Astrocyte (in vitro differentiated cells and primary cell): ENCODE measurements at regions not wholly inside any gene's neighbourhood (a gene's known extent, or its start where the extent isn't known, plus 50 kb on each side); places are given as distances from the start of the nearest gene placed in this dataset.

Experiments used
- DNase-seq: peaks from one replicate; pipeline ENCODE4 v3.0.0-alpha.2; 2010; ENCODE audit warnings: low read depth
- FAIRE-seq: peaks from 2 replicates; lab custom pipeline; 2011; peaks lifted over from hg19 to GRCh38; lab: Jason Lieb, UNC
- H2AFZ ChIP-seq: 2 replicates; pipeline ENCODE4 v1.6.0; 2012; ENCODE audit warnings: low read depth, low read length, inconsistent platforms
- H3K27ac ChIP-seq: 2 replicates; pipeline ENCODE4 v1.5.1; 2011; ENCODE audit warnings: low read depth, low read length, inconsistent platforms
- H3K27me3 ChIP-seq: 2 replicates; pipeline ENCODE4 v1.6.0; 2011; ENCODE audit warnings: low read length, inconsistent platforms; ENCODE audit not compliant: insufficient read depth
- H3K36me3 ChIP-seq: 2 replicates; pipeline ENCODE4 v1.5.1; 2011; ENCODE audit warnings: low read length, inconsistent platforms; ENCODE audit not compliant: insufficient read depth
- H3K4me1 ChIP-seq: 2 replicates; pipeline ENCODE4 v1.5.1; 2011; ENCODE audit warnings: low read length, inconsistent platforms; ENCODE audit not compliant: insufficient read depth
- H3K4me2 ChIP-seq: 2 replicates; pipeline ENCODE4 v1.6.0; 2012; ENCODE audit warnings: low read length, inconsistent platforms
- H3K4me3 ChIP-seq: 2 replicates; pipeline ENCODE4 v1.5.1; 2011; ENCODE audit warnings: low read depth, mild to moderate bottlenecking, low read length, inconsistent platforms; ENCODE audit not compliant: insufficient read depth
- H3K79me2 ChIP-seq: 2 replicates; pipeline ENCODE4 v1.6.0; 2012; ENCODE audit warnings: mild to moderate bottlenecking, low read length, inconsistent platforms; ENCODE audit not compliant: insufficient read depth
- H3K9ac ChIP-seq: 2 replicates; pipeline ENCODE4 v1.6.0; 2012; ENCODE audit warnings: mild to moderate bottlenecking, low read length, inconsistent platforms
- H3K9me3 ChIP-seq: 2 replicates; pipeline ENCODE4 v1.5.1; 2012; ENCODE audit warnings: low read depth, mild to moderate bottlenecking, low read length, inconsistent platforms; ENCODE audit not compliant: insufficient read depth
- H4K20me1 ChIP-seq: 2 replicates; pipeline ENCODE4 v1.6.0; 2012; ENCODE audit warnings: low read length, inconsistent platforms; ENCODE audit not compliant: insufficient read depth
- H3K27ac Mint-ChIP-seq: one replicate; pipeline ENCODE4 v1.8.0; 2021; ENCODE audit warnings: mild to moderate bottlenecking, mixed read lengths; ENCODE audit not compliant: unreplicated experiment
- H3K27me3 Mint-ChIP-seq: one replicate; pipeline ENCODE4 v1.8.0; 2021; ENCODE audit warnings: low read depth, mixed read lengths; ENCODE audit not compliant: unreplicated experiment
- H3K36me3 Mint-ChIP-seq: one replicate; pipeline ENCODE4 v1.8.0; 2021; ENCODE audit warnings: low read depth, mixed read lengths; ENCODE audit not compliant: unreplicated experiment
- H3K4me1 Mint-ChIP-seq: one replicate; pipeline ENCODE4 v1.8.0; 2021; ENCODE audit warnings: low read depth, mixed read lengths; ENCODE audit not compliant: unreplicated experiment
- H3K4me3 Mint-ChIP-seq: one replicate; pipeline ENCODE4 v1.8.0; 2021; ENCODE audit warnings: mild to moderate bottlenecking, moderate library complexity, mixed read lengths; ENCODE audit not compliant: unreplicated experiment
- H3K9me3 Mint-ChIP-seq: one replicate; pipeline ENCODE4 v1.8.0; 2021; ENCODE audit warnings: mild to moderate bottlenecking, mixed read lengths; ENCODE audit not compliant: unreplicated experiment
- CTCF ChIP-seq: IDR thresholded peaks from 2 replicates; pipeline ENCODE4 v1.5.1; 2011; ENCODE audit warnings: low read depth, mild to moderate bottlenecking, inconsistent platforms, low read length, moderate library complexity; ENCODE audit not compliant: insufficient read depth
- EZH2 ChIP-seq: IDR thresholded peaks from 2 replicates; pipeline ENCODE4 v1.6.1; 2012; ENCODE audit warnings: mild to moderate bottlenecking, low read length, inconsistent platforms; ENCODE audit not compliant: insufficient read depth

- H3K9ac ChIP-seq = no peak overlapping the region
- no peaks in the 10 kb centered on the region for H4K20me1 ChIP-seq
- H3K79me2 ChIP-seq = no peaks in the 10 kb centered on the region
- no peaks in the 10 kb centered on the region for H3K27me3 ChIP-seq
- TF ChIP-seq EZH2 = no peak
- no peak for TF ChIP-seq CTCF
- FAIRE-seq = no peak
- H3K9me3 Mint-ChIP-seq = peaks cover 2% of the 10 kb centered on the region
- peaks cover 8% of the 10 kb centered on the region for H3K9me3 ChIP-seq
- H2AFZ ChIP-seq = no peak overlapping the region
- H3K27ac ChIP-seq = no peak overlapping the region
- H3K4me1 Mint-ChIP-seq = no peaks in the 10 kb centered on the region
- H3K4me3 ChIP-seq = no peak overlapping the region
- DNase-seq = no peak
- H3K4me2 ChIP-seq = no peak overlapping the region
- H3K36me3 Mint-ChIP-seq = peaks cover 2% of the 10 kb centered on the region
- no peak overlapping the region for H3K27ac Mint-ChIP-seq
- H3K4me3 Mint-ChIP-seq = no peak overlapping the region
- no peaks in the 10 kb centered on the region for H3K36me3 ChIP-seq
- H3K27me3 Mint-ChIP-seq = peaks cover 22% of the 10 kb centered on the region
- H3K4me1 ChIP-seq = no peaks in the 10 kb centered on the region
Observed at GRCh38 chr5:3217771-3218495, 377.7 kb upstream of the IRX1 start.

- H3K36me3 ChIP-seq = no peaks in the 10 kb centered on the region
- Mint-ChIP-seq H3K4me3 (no peak overlapping the region), H3K9me3 (peaks cover 2% of the 10 kb centered on the region), H3K36me3 (peaks cover 2% of the 10 kb centered on the region), H3K4me1 (no peaks in the 10 kb centered on the region), H3K27me3 (peaks cover 19% of the 10 kb centered on the region), H3K27ac (no peak overlapping the region)
- no peak overlapping the region for H3K4me2 ChIP-seq
- H3K9ac ChIP-seq = no peak overlapping the region
- no peak overlapping the region for H3K27ac ChIP-seq
- H3K79me2 ChIP-seq = no peaks in the 10 kb centered on the region
- H2AFZ ChIP-seq = no peak overlapping the region
- H3K27me3 ChIP-seq = no peaks in the 10 kb centered on the region
- H4K20me1 ChIP-seq = no peaks in the 10 kb centered on the region
- DNase-seq (no peak), FAIRE-seq (no peak)
- no peaks in the 10 kb centered on the region for H3K4me1 ChIP-seq
- peaks cover 8% of the 10 kb centered on the region for H3K9me3 ChIP-seq
- no peak overlapping the region for H3K4me3 ChIP-seq
- TF ChIP-seq CTCF (no peak), EZH2 (no peak)
Observed at GRCh38 chr5:3217114-3217513, 378.5 kb upstream of the IRX1 start.

DNA sequence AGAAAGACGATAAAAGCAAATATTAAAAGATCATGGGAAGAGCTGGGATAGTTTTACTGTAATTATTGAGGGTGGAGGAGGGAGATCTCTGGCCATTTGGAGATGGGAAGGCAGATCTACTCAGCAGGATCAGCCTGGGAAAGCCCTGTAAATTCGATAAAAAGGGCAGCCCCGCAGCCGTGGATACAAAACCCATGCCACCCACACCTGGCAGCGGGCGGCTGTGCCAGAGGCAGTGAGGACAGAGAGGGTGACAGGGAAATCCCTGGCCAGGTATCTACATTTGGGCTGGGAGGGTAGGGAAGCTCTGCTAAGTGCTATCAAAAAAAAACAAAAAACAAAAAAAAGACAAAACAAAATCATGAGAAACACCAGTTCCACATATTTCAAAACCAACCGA lies 379.2 kb upstream of the IRX1 start:
- H3K4me3 ChIP-seq = no peak overlapping the region
- Mint-ChIP-seq H3K4me3 (no peak overlapping the region), H3K36me3 (peaks cover 2% of the 10 kb centered on the region), H3K9me3 (peaks cover 2% of the 10 kb centered on the region), H3K27ac (no peak overlapping the region), H3K27me3 (peaks cover 18% of the 10 kb centered on the region), H3K4me1 (no peaks in the 10 kb centered on the region)
- no peak overlapping the region for H3K27ac ChIP-seq
- peaks cover 11% of the 10 kb centered on the region for H3K9me3 ChIP-seq
- H3K79me2 ChIP-seq = no peaks in the 10 kb centered on the region
- H4K20me1 ChIP-seq = no peaks in the 10 kb centered on the region
- H3K4me2 ChIP-seq = no peak overlapping the region
- TF ChIP-seq EZH2 (no peak), CTCF (no peak)
- H3K36me3 ChIP-seq = no peaks in the 10 kb centered on the region
- DNase-seq (no peak), FAIRE-seq (no peak)
- H3K9ac ChIP-seq = no peak overlapping the region
- H2AFZ ChIP-seq = no peak overlapping the region
- no peaks in the 10 kb centered on the region for H3K27me3 ChIP-seq
- H3K4me1 ChIP-seq = no peaks in the 10 kb centered on the region
